ENCODE measurements at regions not wholly inside any gene's neighbourhood (a gene's known extent, or its start where the extent isn't known, plus 50 kb on each side); places are given as distances from the start of the nearest gene placed in this dataset.

GRCh38 chrX:115889121-115889890, 281.2 kb upstream of the AGTR2 start:
- no peaks in the 10 kb centered on the region for H3K27me3 Mint-ChIP-seq (ENCODE audit: insufficient read depth, unreplicated experiment)
- H3K9me3 ChIP-seq: no peaks in the 10 kb centered on the region
- no peak overlapping the region for H3K4me3 ChIP-seq (ENCODE audit: low read depth, low read length)
- POLR2A ChIA-PET: no interaction called here
- no peak overlapping the region for H3K27ac Mint-ChIP-seq (ENCODE audit: unreplicated experiment)
- H3K36me3 Mint-ChIP-seq (ENCODE audit: insufficient read depth, unreplicated experiment): no peaks in the 10 kb centered on the region
- no peak for DNase-seq
- H3K4me1 ChIP-seq: no peaks in the 10 kb centered on the region
- TF ChIP-seq, protein P1, sequence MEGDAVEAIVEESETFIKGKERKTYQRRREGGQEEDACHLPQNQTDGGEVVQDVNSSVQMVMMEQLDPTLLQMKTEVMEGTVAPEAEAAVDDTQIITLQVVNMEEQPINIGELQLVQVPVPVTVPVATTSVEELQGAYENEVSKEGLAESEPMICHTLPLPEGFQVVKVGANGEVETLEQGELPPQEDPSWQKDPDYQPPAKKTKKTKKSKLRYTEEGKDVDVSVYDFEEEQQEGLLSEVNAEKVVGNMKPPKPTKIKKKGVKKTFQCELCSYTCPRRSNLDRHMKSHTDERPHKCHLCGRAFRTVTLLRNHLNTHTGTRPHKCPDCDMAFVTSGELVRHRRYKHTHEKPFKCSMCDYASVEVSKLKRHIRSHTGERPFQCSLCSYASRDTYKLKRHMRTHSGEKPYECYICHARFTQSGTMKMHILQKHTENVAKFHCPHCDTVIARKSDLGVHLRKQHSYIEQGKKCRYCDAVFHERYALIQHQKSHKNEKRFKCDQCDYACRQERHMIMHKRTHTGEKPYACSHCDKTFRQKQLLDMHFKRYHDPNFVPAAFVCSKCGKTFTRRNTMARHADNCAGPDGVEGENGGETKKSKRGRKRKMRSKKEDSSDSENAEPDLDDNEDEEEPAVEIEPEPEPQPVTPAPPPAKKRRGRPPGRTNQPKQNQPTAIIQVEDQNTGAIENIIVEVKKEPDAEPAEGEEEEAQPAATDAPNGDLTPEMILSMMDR (IDR thresholded peaks at IDR 0.05; ENCODE audit: insufficient read depth in 1 of 2, low read depth in 1 of 2, low read length in 1 of 2, severe bottlenecking in 1 of 2, unreplicated experiment in 1 of 2): no peak
- H3K4me3 Mint-ChIP-seq (ENCODE audit: unreplicated experiment): no peak overlapping the region
- BruUV-seq (replicated peaks): no TSS peak
- no peaks in the 10 kb centered on the region for H3K4me1 Mint-ChIP-seq (ENCODE audit: low read depth, unreplicated experiment)
- peaks cover 8% of the 10 kb centered on the region for H3K9me3 Mint-ChIP-seq (ENCODE audit: unreplicated experiment)
- H3K27me3 ChIP-seq (replicated peaks; ENCODE audit: control insufficient read depth, insufficient read depth, low read length): no peaks in the 10 kb centered on the region
- CTCF ChIA-PET: no interaction called here
- intact Hi-C loops (cut with micrococcal nuclease; ENCODE audit: unreplicated experiment): no loop called here
- no peaks in the 10 kb centered on the region for H3K36me3 ChIP-seq (ENCODE audit: control insufficient read depth, insufficient read depth, low read length)

DNA sequence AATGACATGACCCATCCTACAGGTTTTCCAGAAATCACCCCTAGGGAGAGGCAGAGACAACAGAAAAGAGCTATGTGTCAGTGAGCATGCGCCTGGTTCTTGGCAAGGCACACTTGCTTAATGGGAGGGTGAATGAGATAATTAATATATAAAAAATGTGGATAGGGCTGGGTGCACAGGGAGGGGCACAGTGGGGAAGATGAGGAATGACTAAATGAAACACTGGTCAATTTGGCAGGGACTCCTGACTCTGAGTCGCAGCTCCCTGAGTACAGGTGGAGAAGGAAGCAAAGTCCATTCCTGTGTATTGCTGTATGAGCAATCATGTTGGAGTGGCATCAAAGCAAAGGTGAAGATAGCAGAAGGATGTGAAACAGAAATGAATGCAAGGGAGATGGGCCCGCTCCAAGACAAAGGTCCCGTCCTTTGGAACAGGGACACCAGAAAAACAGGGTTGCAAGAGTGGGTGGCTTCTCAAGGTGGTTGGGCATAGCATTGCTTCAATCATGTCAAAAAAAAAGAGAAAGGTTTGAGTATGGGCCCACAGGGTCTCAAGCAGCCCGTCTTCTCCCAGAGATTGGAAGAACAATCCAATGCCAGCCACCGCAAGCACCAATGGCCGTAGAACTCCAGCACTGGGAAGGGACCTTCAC, 278.4 kb upstream of the AGTR2 start:
- Mint-ChIP-seq H3K27ac (ENCODE audit: unreplicated experiment) (peak overlapping the region; percentile 80), H3K9me3 (ENCODE audit: unreplicated experiment) (peaks cover 8% of the 10 kb centered on the region), H3K4me1 (ENCODE audit: low read depth, unreplicated experiment) (no peaks in the 10 kb centered on the region), H3K4me3 (ENCODE audit: unreplicated experiment) (no peak overlapping the region), H3K27me3 (ENCODE audit: insufficient read depth, unreplicated experiment) (no peaks in the 10 kb centered on the region), H3K36me3 (ENCODE audit: insufficient read depth, unreplicated experiment) (no peaks in the 10 kb centered on the region)
- H3K4me3 ChIP-seq (ENCODE audit: low read depth, low read length): no peak overlapping the region
- no peaks in the 10 kb centered on the region for H3K9me3 ChIP-seq
- BruUV-seq (replicated peaks): no TSS peak
- H3K36me3 ChIP-seq (ENCODE audit: control insufficient read depth, insufficient read depth, low read length): no peaks in the 10 kb centered on the region
- DNase-seq: no peak
- intact Hi-C loops (cut with micrococcal nuclease; ENCODE audit: unreplicated experiment): no loop called here
- no peaks in the 10 kb centered on the region for H3K27me3 ChIP-seq (replicated peaks; ENCODE audit: control insufficient read depth, insufficient read depth, low read length)
- H3K4me1 ChIP-seq: no peaks in the 10 kb centered on the region
- TF ChIP-seq, protein P1 (IDR thresholded peaks at IDR 0.05; ENCODE audit: insufficient read depth in 1 of 2, low read depth in 1 of 2, low read length in 1 of 2, severe bottlenecking in 1 of 2, unreplicated experiment in 1 of 2): no peak
- POLR2A ChIA-PET: no interaction called here
- CTCF ChIA-PET: no interaction called here

DNA sequence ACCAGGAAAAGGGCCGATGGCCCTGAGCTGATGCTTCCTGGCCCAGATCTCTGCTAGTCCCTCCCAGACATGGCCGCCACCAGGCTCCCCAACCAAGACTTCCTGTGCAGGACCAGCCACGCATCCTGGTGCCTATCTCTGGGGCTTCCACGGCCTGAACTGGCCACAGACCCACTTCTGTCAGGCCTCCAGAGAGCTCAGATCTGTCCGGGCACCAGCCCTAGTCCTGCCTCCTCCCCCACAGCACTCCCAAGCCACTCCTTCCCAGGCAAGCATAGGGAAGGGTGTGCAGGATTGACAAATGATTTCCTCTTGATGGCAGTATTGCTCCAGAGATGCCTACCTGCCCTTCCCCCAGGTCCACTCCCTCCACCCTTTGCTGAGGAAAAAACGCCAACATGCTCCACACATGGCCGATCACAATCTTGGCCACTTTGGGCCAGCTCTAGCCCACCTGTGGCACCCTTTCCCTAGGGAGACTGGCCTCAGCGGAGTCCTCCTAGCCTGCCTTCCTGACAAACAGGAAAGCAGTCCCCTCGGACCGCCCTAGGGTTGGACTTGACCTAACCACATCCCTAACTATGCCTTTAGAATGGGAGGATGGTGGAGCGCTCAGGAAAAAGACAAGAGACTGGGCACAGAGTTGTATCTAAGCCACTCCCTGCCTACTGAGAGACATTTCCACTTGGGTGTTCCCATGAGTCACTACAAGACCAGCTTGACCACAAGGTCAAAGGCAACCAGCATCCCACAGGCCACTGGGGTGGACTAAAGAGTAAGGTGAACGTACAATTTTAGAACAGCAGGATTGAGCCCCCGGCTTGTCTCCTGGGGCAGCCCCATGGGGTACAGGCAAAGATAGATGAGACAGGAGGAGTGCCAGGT, 277.5 kb upstream of the AGTR2 start:
- H3K4me3 ChIP-seq (ENCODE audit: low read depth, low read length): no peak overlapping the region
- intact Hi-C loops (cut with micrococcal nuclease; ENCODE audit: unreplicated experiment): no loop called here
- CTCF ChIA-PET: no interaction called here
- H3K27me3 ChIP-seq (replicated peaks; ENCODE audit: control insufficient read depth, insufficient read depth, low read length): no peaks in the 10 kb centered on the region
- Mint-ChIP-seq H3K27ac (ENCODE audit: unreplicated experiment) (peak overlapping the region; percentile 80), H3K9me3 (ENCODE audit: unreplicated experiment) (peaks cover 8% of the 10 kb centered on the region), H3K4me1 (ENCODE audit: low read depth, unreplicated experiment) (no peaks in the 10 kb centered on the region), H3K36me3 (ENCODE audit: insufficient read depth, unreplicated experiment) (no peaks in the 10 kb centered on the region), H3K4me3 (ENCODE audit: unreplicated experiment) (no peak overlapping the region), H3K27me3 (ENCODE audit: insufficient read depth, unreplicated experiment) (no peaks in the 10 kb centered on the region)
- H3K9me3 ChIP-seq: no peaks in the 10 kb centered on the region
- no peaks in the 10 kb centered on the region for H3K4me1 ChIP-seq
- no TSS peak for BruUV-seq (replicated peaks)
- TF ChIP-seq, protein P1 (IDR thresholded peaks at IDR 0.05; ENCODE audit: insufficient read depth in 1 of 2, low read depth in 1 of 2, low read length in 1 of 2, severe bottlenecking in 1 of 2, unreplicated experiment in 1 of 2): no peak
- POLR2A ChIA-PET: no interaction called here
- H3K36me3 ChIP-seq (ENCODE audit: control insufficient read depth, insufficient read depth, low read length): no peaks in the 10 kb centered on the region
- peak in 1 of 2 experiments; percentile 14 for DNase-seq
